GM19395 (cell line): ENCODE measurements at regions not wholly inside any gene's neighbourhood (a gene's known extent, or its start where the extent isn't known, plus 50 kb on each side); places are given as distances from the start of the nearest gene placed in this dataset.

Experiments
- ATAC-seq: cut with Tn5 transposase; IDR thresholded peaks from one replicate; pipeline ENCODE4 v1.9.1; 2021; ENCODE audit warnings: mild to moderate bottlenecking, moderate library complexity; ENCODE audit not compliant: unreplicated experiment

DNA sequence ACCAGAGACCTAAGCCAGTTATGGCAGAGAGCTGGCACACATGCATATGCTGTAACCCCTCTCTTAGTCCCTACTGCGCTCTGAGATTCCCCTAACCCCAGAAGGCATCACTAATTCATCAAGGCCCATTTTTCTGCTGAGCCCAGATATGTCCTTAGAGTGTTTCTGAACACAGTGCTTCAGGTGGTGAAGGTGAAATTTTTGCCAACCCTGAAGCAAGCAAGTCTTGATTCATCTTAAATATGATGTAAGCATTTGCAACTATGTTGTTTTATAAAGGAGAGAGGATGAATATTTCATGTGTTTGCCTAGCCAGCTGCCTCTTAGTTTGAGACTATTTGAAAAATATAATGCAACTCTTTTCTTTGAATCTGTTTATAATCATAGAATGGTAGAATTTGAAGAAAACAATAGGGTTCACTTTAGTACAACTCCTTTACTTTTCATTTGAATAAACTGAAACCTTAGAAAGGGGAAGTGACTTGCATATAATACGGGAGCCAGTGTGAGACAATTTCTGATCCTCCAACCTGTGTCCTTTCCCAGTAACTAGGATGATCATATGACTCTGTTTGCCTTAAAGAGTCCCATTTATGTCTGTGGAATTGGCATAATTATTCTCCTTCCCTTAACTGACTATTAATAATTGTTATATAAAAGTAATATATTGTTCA is 194.3 kb upstream of the MTNR1B start:
- peak; percentile 68 for ATAC-seq

DNA sequence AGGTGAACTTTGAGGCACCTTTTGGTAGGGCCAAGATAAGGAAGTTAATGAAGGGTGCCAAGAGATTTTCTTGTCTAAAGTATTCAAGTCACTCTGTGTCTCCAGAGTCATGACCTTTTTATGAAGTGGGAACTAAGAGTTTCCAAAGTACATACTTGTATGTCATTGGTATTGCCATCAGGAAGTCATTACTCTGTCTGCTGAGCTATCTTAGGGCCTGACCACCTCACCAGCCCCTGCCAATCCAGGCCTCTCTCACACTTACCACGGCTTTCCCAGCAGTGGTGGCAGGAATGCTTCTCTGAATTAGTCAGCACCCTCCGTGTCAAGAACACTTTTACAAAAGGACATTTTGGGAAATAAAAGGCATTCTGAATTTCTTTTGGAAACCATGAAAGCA is 192.8 kb upstream of the MTNR1B start:
- no peak for ATAC-seq

- no peak for ATAC-seq
Observed at GRCh38 chr11:92779746-92780145, 189.7 kb upstream of the MTNR1B start.

DNA sequence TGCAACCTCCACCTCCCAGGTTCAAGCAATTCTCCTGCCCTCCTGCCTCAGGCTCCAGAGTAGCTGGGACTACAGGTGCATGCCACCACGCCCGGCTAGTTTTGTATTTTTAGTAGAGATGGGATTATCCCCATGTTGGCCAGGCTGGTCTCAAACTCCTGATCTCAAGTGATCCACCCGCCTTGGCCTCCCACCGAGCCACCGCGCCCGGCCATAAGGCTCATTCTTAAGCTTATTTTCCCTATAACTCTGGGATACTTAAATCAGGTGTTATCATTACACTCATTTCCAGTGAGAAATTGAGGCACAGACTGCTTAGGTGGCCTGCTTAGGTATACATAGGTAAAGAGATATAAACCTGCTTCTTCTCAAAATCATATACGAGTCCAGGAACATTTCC is 188.3 kb upstream of the MTNR1B start:
- ATAC-seq, result no peak

DNA sequence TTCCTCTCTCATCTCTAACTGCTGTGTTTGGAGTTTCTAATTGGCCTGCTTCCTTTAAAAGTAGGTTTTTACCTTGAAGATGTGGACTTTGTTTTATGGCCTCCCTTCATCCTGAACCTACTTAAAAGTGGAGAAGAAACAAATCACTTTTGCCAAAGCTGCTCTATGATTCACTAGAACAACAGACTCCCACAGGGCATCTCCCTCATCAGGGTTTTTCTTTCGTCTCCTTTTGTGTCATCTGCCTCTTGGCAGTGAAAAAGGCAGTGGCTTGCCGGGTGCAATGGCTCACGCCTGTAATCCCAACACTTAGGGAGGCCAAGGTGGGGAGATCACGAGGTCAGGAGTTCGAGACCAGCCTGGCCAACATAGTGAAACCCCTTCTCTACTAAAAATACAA is 186.6 kb upstream of the MTNR1B start:
- no peak for ATAC-seq

GRCh38 chr11:92784331-92784730 is 185.1 kb upstream of the MTNR1B start:
- ATAC-seq, result no peak

DNA sequence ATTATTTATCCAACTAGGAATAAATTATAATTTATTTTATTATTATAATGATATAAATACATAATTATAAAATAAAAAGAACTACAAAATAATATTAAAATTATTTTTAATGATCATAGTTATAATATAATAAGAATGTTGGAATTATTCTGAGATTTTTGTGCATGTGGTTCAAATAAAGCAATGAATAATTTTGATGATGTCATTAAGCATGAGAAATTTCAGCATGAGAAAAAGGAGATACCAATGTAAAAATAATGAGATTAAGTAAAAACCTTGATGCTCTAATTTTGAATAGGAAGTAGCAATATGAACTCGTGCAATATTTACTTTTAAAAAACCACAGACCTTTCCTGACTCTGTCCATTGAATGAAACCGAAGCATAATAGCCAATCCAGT is 181.8 kb upstream of the MTNR1B start:
- ATAC-seq, result no peak

- ATAC-seq, result no peak
Observed at GRCh38 chr11:92789761-92790160, 179.7 kb upstream of the MTNR1B start.

DNA sequence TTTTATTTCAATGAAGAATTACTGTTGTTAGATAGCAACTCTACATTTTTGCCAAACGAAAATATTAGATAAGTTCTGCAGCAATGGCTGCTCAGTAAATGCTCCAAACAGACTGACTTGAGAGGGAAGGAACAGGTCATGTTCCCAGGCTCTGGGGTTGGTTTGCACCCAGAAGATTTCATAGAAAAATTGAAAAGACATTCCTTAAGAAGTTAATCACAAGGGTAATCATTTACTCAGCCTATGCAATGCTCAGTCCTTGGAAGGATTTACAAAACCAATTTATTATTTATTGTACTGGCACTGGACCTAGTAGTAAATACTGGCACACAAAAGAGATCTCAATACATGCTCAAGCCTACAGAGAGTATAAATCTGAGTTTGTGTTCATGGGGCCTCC is 179.1 kb upstream of the MTNR1B start:
- no peak for ATAC-seq

DNA sequence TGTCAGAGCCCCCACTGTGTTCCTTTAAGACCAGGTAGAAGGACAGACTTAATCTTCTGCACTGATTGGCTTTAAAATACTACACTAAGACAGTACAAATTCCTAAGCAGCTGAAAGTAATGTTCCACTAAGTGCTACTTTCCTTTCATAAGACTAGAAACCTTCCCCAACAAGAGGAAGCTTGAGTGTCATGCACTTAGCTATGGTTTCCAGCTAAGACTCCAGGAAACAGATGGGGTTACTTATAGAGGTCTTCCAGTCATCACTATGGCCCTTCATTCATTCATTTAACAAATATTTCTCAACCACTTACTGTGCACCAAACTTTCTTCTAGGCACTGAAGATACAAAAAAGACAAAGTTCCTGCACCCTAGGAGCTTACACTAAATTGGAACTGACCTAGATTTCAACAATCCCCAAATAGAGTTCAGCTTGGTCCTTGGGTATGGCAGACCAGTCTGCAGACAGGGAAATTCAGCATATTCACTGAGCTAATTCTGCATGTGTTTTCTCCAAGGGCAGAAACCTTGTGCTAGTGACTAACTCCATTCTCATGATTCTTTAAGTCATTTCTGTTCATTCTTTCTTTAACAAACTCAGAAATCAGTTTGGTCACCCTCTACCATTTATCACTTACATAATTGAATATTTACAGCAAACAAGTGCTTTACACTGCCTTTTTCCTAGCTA is 178.4 kb upstream of the MTNR1B start:
- ATAC-seq, result no peak

DNA sequence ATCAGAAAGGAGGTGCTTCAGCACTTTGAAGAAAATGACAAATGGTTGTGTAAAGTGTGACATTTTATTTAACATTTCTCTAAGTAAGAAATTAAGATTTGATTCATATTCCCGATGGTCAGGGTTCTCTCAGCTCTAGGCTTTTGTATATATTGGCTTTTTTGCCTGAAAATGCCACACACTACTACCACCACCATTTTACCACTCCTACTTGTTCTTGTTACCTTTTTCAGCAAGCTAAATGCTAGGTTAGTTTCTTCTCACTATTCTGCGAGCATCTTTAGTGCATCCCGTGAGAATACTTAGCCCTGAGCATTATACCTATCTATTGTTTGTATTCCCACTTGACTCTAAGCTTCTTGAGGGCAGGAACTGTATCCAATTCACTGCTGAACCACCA is 177.6 kb upstream of the MTNR1B start:
- no peak for ATAC-seq

DNA sequence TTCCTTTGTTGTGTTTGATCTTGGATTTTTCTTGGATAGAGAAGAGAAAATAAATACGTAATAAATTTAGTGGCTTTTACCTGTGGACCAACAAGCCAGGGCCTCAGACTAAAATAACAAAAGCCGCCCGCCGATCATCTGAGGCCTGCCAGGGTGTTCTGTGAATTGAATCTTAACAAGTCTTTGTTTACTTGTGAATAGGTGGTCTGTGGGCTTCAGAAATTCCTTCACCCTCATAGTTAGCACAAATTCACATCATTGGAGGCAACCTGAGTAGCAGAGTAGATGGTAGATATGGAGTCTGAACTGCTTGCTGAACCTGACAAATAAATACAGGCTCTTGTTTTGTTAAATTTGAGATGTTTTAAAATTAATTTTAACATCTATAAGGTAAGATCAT is 176.3 kb upstream of the MTNR1B start:
- ATAC-seq, result no peak

DNA sequence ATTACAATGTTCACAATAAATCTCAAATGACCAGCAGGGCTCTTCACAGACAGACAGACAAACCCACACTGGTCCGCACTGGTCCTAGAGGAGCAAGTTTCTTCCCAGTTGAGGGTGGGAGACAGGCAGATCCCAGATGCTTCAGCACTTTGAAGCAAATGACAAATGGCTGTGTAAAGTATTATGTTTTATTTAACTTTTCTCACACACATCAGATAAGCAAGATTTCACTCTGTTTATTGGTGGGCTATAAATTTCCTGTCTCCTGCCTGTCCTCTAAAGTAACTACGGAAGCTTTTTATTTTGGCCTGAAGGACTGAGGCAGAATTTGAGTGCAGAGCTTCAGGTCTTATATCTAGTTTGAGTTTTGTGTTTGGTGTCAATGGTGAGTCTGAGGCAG is 174.7 kb upstream of the MTNR1B start:
- no peak for ATAC-seq

DNA sequence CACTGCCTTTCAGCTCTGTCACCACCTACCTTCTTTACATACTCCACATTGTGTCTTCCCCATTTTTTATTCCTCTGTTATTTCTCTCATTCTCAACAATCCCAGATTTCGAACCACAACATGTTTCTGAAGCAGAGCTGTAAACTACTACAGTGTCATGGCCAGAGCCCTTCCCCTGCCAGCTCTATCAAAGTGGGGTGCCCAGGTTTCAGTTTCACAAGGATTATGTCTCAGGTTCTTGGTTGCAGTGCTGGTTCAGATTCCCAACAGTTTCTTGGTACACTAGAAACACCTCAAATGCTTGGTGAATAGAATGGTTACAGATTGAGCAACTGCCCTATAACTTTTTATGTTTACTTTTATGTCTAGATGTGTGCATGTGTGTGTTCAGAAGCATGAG is 172.7 kb upstream of the MTNR1B start:
- no peak for ATAC-seq

GRCh38 chr11:92797874-92798273 is 171.6 kb upstream of the MTNR1B start:
- ATAC-seq, result no peak

DNA sequence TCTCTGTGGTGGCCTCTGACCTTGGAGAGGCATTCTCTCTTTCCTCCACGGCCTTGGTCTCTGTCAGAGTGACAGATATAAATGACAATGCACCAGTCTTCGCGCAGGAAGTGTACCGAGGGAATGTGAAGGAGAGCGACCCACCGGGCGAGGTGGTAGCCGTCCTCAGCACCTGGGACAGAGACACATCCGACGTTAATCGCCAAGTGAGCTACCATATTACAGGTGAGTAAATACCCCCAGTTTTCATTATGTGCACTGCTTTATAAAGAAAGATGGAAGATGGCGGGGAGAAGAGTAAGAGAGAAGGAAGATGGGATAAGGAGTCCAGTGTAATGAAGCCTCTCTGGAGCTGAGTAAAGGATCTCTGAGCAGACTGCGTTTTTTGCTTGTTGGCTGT is 167.8 kb upstream of the MTNR1B start:
- no peak for ATAC-seq

GRCh38 chr11:92802644-92803043 is 166.8 kb upstream of the MTNR1B start:
- ATAC-seq, result no peak

DNA sequence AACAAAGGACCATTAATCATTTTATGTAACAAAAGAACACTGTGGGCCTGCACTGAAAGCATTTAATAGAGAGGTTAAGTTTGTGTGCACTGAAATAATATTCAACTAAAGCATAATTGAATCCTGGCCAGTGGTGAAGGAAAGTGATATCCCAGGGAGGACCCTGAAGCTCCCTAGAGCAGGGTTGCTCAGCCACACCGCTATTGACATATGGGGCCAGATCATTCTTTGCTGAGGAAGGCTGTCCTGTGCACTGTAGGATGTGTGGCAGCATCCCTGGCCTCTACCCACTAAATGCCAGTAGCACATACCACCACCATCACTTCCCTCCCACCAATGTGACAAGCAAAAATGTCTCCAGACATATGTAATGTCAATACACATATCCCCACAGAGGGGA is 166.1 kb upstream of the MTNR1B start:
- no peak for ATAC-seq

GRCh38 chr11:92804388-92804966 is 165.0 kb upstream of the MTNR1B start:
- no peak for ATAC-seq

- no peak for ATAC-seq
Observed at GRCh38 chr11:92808022-92808421, 161.4 kb upstream of the MTNR1B start.

GRCh38 chr11:92810423-92811064 is 158.9 kb upstream of the MTNR1B start:
- ATAC-seq, result no peak

- ATAC-seq, result no peak
Observed at GRCh38 chr11:92811341-92811740, 158.1 kb upstream of the MTNR1B start.
